HEK293 (cell line): ENCODE measurements at regions not wholly inside any gene's neighbourhood (a gene's known extent, or its start where the extent isn't known, plus 50 kb on each side); places are given as distances from the start of the nearest gene placed in this dataset.

ENCODE experiments used
- CTCF ChIA-PET: fragments of 350-600 bp; formaldehyde crosslinking; extraction: SDS; loops from one replicate; lab custom pipeline; 2021; ENCODE audit warnings: antibody characterized with exemption; lab: Yijun Ruan, JAX
- POLR2A ChIA-PET: fragments of 300-600 bp; formaldehyde crosslinking; extraction: SDS; loops from one replicate; lab custom pipeline; 2020; ENCODE audit warnings: antibody characterized with exemption, inconsistent platforms; lab: Yijun Ruan, JAX
- H3K27ac ChIP-seq: fragments of 200-500 bp; sonication (Bioruptor generic); 2 replicates; pipeline ENCODE4 v1.5.1; 2014; ENCODE audit warnings: low read depth, low read length, control low read depth, inconsistent platforms; ENCODE audit errors: extremely low read depth
- H3K36me3 ChIP-seq, 2 experiments: fragments of 200-500 bp in 1 of 2; sonication (Bioruptor generic) in 1 of 2; 1 replicate in 1 of 2; 2 replicates in 1 of 2; pipeline ENCODE4 v1.5.1; 2014 to 2017; ENCODE audit warnings: inconsistent platforms in 2 of 2, low read length in 2 of 2; ENCODE audit not compliant: control insufficient read depth in 2 of 2, insufficient read depth in 1 of 2
- H3K4me1 ChIP-seq: fragments of 200-500 bp; sonication (Bioruptor generic); 2 replicates; pipeline ENCODE4 v1.5.1; 2014; ENCODE audit warnings: mild to moderate bottlenecking, low read length, inconsistent platforms; ENCODE audit not compliant: control insufficient read depth, insufficient read depth
- H3K4me3 ChIP-seq: 2 replicates; pipeline ENCODE4 v1.5.1; 2011; ENCODE audit warnings: low read depth, mild to moderate bottlenecking, control low read depth, low read length, moderate library complexity
- H3K9me3 ChIP-seq: fragments of 200-500 bp; sonication (Bioruptor generic); 2 replicates; pipeline ENCODE4 v1.5.1; 2014; ENCODE audit warnings: low read depth, low read length, inconsistent platforms; ENCODE audit not compliant: control insufficient read depth, insufficient read depth
- KLF16 ChIP-seq: fragments of 450-650 bp; formaldehyde crosslinking; IDR thresholded peaks from 2 replicates; pipeline ENCODE4 v1.5.1; 2017; ENCODE audit warnings: missing biosample characterization, missing genetic modification characterization
- MYNN ChIP-seq: fragments of 450-650 bp; formaldehyde crosslinking; IDR thresholded peaks from 2 replicates; pipeline ENCODE4 v1.5.1; 2016; ENCODE audit warnings: missing biosample characterization, missing genetic modification characterization, borderline replicate concordance
- TCF7L2 ChIP-seq: IDR thresholded peaks from 2 replicates; pipeline ENCODE4 v1.6.1; 2011; ENCODE audit warnings: low read depth, mild to moderate bottlenecking, inconsistent platforms, low read length, moderate library complexity, borderline replicate concordance
- TRIM28 ChIP-seq: IDR thresholded peaks from 2 replicates; pipeline ENCODE4 v1.6.1; 2011; ENCODE audit warnings: low read length, control low read depth, borderline replicate concordance
- ZNF114 ChIP-seq: fragments of 450-650 bp; formaldehyde crosslinking; IDR thresholded peaks from 2 replicates; pipeline ENCODE4 v1.5.0; 2017; ENCODE audit warnings: missing biosample characterization, missing genetic modification characterization
- ZNF132 ChIP-seq: fragments of 450-650 bp; formaldehyde crosslinking; IDR thresholded peaks from 2 replicates; pipeline ENCODE4 v1.5.1; 2017; ENCODE audit warnings: missing biosample characterization, missing genetic modification characterization, borderline replicate concordance
- ZNF157 ChIP-seq: fragments of 450-650 bp; formaldehyde crosslinking; IDR thresholded peaks from 2 replicates; pipeline ENCODE4 v1.5.1; 2016; ENCODE audit warnings: missing biosample characterization, missing genetic modification characterization
- ZNF174 ChIP-seq: fragments of 450-650 bp; formaldehyde crosslinking; IDR thresholded peaks from 2 replicates; pipeline ENCODE4 v1.5.0; 2017; ENCODE audit warnings: missing biosample characterization, mild to moderate bottlenecking, missing genetic modification characterization
- ZNF24 ChIP-seq: fragments of 450-650 bp; formaldehyde crosslinking; IDR thresholded peaks from 2 replicates; pipeline ENCODE4 v1.5.1; 2016; ENCODE audit warnings: missing biosample characterization, missing genetic modification characterization
- ZNF274 ChIP-seq, 2 experiments: fragments of 200-500 bp in 1 of 2; fragments of 450-650 bp in 1 of 2; sonication (Bioruptor generic) in 1 of 2; formaldehyde crosslinking in 1 of 2; IDR thresholded peaks; 2 replicates each; pipeline versions ENCODE4 v1.5.1 to v1.6.1; 2014 to 2016; ENCODE audit warnings: borderline replicate concordance in 1 of 2, inconsistent platforms in 1 of 2, low read length in 1 of 2, missing biosample characterization in 1 of 2, missing genetic modification characterization in 1 of 2
- ZNF292 ChIP-seq: fragments of 450-650 bp; formaldehyde crosslinking; IDR thresholded peaks from 2 replicates; pipeline ENCODE4 v1.5.1; 2016; ENCODE audit warnings: low read depth, missing biosample characterization, missing genetic modification characterization, borderline replicate concordance
- ZNF416 ChIP-seq: fragments of 450-650 bp; formaldehyde crosslinking; IDR thresholded peaks from 2 replicates; pipeline ENCODE4 v1.5.1; 2016; ENCODE audit warnings: missing biosample characterization, missing genetic modification characterization
- ZNF654 ChIP-seq: fragments of 450-650 bp; formaldehyde crosslinking; IDR thresholded peaks from 2 replicates; pipeline ENCODE4 v1.5.1; 2016; ENCODE audit warnings: low read depth, missing biosample characterization, missing genetic modification characterization
- TF ChIP-seq, protein P1 (sequence below): fragments of 450-650 bp; formaldehyde crosslinking; IDR thresholded peaks from 2 replicates; pipeline ENCODE4 v1.5.1; 2016; ENCODE audit warnings: missing biosample characterization, missing genetic modification characterization, borderline replicate concordance
- TF ChIP-seq, protein P2 (sequence below): fragments of 450-650 bp; formaldehyde crosslinking; IDR thresholded peaks from 2 replicates; pipeline ENCODE4 v1.5.1; 2016; ENCODE audit warnings: missing biosample characterization, missing genetic modification characterization
- TF ChIP-seq, protein P3 (sequence below): fragments of 450-650 bp; formaldehyde crosslinking; IDR thresholded peaks from 2 replicates; pipeline ENCODE4 v1.5.1; 2016; ENCODE audit warnings: missing biosample characterization, missing genetic modification characterization

DNA sequence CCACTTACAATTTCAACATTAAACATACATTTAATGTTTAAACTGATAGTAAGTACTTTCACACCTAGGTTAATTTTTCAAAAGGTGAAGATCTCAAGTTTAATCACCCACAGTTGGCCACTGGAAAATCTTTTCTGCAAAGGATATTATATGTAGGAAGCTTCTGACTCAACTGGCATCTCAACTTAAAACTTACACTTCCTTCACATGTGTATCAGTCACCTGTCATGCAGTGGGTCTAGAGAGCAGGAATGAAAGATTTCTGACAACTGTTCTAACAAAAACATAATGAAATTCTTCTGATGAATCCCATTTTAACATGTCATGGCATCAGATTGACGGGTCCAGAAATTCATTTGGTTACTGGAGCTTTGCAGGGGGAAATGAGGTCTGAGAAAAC is 192.8 kb downstream of the KLHL28 start (continued):
- no peak for TF ChIP-seq ZNF132 (tag by site-specific recombination)

DNA sequence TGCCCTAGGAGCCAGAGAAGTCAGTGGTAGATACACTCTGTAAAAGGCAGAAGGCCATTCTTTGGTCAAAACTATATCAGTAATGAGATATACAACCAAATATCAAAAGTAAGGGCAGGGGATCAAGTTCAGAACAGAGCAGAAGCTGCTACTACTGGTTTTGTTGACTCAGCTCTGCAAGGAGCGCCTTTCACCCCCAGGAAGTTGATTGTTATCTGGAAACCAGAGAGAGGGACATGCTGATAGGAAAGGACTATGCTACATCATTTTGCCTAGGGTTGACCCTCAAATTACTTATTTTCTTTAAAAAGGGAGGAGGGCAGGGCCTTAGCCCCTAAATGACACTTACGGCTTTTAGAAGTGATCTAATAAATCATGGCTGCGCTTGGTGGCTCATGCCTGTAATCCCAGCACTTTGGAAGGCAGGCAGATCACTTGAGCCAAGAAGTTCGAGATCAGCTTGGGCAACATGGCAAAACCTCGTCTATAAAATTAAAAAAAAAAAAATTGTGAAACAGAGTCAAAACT is 194.0 kb downstream of the KLHL28 start:
- POLR2A ChIA-PET, result no interaction called here
- H3K4me1 ChIP-seq, result no peaks in the 10 kb centered on the region
- TF ChIP-seq, protein P1, sequence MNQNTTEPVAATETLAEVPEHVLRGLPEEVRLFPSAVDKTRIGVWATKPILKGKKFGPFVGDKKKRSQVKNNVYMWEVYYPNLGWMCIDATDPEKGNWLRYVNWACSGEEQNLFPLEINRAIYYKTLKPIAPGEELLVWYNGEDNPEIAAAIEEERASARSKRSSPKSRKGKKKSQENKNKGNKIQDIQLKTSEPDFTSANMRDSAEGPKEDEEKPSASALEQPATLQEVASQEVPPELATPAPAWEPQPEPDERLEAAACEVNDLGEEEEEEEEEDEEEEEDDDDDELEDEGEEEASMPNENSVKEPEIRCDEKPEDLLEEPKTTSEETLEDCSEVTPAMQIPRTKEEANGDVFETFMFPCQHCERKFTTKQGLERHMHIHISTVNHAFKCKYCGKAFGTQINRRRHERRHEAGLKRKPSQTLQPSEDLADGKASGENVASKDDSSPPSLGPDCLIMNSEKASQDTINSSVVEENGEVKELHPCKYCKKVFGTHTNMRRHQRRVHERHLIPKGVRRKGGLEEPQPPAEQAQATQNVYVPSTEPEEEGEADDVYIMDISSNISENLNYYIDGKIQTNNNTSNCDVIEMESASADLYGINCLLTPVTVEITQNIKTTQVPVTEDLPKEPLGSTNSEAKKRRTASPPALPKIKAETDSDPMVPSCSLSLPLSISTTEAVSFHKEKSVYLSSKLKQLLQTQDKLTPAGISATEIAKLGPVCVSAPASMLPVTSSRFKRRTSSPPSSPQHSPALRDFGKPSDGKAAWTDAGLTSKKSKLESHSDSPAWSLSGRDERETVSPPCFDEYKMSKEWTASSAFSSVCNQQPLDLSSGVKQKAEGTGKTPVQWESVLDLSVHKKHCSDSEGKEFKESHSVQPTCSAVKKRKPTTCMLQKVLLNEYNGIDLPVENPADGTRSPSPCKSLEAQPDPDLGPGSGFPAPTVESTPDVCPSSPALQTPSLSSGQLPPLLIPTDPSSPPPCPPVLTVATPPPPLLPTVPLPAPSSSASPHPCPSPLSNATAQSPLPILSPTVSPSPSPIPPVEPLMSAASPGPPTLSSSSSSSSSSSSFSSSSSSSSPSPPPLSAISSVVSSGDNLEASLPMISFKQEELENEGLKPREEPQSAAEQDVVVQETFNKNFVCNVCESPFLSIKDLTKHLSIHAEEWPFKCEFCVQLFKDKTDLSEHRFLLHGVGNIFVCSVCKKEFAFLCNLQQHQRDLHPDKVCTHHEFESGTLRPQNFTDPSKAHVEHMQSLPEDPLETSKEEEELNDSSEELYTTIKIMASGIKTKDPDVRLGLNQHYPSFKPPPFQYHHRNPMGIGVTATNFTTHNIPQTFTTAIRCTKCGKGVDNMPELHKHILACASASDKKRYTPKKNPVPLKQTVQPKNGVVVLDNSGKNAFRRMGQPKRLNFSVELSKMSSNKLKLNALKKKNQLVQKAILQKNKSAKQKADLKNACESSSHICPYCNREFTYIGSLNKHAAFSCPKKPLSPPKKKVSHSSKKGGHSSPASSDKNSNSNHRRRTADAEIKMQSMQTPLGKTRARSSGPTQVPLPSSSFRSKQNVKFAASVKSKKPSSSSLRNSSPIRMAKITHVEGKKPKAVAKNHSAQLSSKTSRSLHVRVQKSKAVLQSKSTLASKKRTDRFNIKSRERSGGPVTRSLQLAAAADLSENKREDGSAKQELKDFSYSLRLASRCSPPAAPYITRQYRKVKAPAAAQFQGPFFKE (tag by site-specific recombination), result no peak
- TF ChIP-seq TCF7L2 (peak; percentile 55; the same call in 1 of the 2 replicates), TRIM28 (peak; percentile 75)
- TF ChIP-seq, all 188 proteins: peak for 2
- CTCF ChIA-PET, result no interaction called here
- H3K27ac ChIP-seq, result no peak overlapping the region
- no peak overlapping the region for H3K4me3 ChIP-seq
- H3K36me3 ChIP-seq, result no peaks in the 10 kb centered on the region
- no peaks in the 10 kb centered on the region for H3K9me3 ChIP-seq

DNA sequence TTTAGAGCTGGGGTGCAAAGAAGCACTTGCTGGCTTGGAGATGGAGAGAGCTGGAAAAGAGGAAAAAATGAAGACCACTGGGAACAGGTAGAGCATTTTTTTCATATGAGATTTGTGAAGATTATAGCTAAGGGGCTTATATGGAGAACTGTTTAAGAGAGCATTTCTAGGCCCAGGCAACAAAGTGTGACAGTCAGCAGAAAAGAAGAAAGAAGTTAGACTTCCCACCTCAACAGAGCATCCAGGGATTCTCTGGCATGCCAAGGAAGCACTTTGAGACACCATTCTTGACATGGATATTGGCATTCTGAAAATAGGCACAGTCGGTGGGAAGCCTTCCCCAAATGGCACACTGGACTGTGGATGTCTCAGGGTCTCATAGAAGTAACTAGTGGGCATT is 195.5 kb downstream of the KLHL28 start:
- TF ChIP-seq ZNF114 (tag by site-specific recombination) (no peak), ZNF654 (no peak), ZNF274 (IDR thresholded peaks at IDR 0.05; ENCODE audit: low read length) (no peak), ZNF274 (tag by site-specific recombination; IDR thresholded peaks at IDR 0.05; ENCODE audit: borderline replicate concordance) (no peak), ZNF416 (tag by site-specific recombination) (no peak), ZNF174 (tag by site-specific recombination) (no peak), ZNF24 (no peak), ZNF157 (no peak), ZNF292 (tag by site-specific recombination) (no peak), KLF16 (tag by site-specific recombination) (no peak), MYNN (tag by site-specific recombination) (no peak)
- TF ChIP-seq, protein P2, sequence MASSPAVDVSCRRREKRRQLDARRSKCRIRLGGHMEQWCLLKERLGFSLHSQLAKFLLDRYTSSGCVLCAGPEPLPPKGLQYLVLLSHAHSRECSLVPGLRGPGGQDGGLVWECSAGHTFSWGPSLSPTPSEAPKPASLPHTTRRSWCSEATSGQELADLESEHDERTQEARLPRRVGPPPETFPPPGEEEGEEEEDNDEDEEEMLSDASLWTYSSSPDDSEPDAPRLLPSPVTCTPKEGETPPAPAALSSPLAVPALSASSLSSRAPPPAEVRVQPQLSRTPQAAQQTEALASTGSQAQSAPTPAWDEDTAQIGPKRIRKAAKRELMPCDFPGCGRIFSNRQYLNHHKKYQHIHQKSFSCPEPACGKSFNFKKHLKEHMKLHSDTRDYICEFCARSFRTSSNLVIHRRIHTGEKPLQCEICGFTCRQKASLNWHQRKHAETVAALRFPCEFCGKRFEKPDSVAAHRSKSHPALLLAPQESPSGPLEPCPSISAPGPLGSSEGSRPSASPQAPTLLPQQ (tag by site-specific recombination), result no peak
- TF ChIP-seq, protein P3, sequence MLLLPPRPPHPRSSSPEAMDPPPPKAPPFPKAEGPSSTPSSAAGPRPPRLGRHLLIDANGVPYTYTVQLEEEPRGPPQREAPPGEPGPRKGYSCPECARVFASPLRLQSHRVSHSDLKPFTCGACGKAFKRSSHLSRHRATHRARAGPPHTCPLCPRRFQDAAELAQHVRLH, result no peak
- ChIA-PET POLR2A (no interaction called here), CTCF (no interaction called here)
- Histone ChIP-seq H3K4me3 (no peak overlapping the region), H3K9me3 (no peaks in the 10 kb centered on the region), H3K4me1 (no peaks in the 10 kb centered on the region), H3K27ac (no peak overlapping the region), H3K36me3 (no peaks in the 10 kb centered on the region)
